Naive thymus-derived CD4-positive, alpha-beta T cell (primary cell): ENCODE measurements at regions not wholly inside any gene's neighbourhood (a gene's known extent, or its start where the extent isn't known, plus 50 kb on each side); places are given as distances from the start of the nearest gene placed in this dataset.

Experiments
- ATAC-seq: fragments of 150-1000 bp; cut with Tn5 transposase; 2 replicates; pipeline ENCODE4 v1.10.0; 2021; ENCODE audit warnings: mild to moderate bottlenecking, moderate library complexity
- CTCF ChIA-PET: fragments of 350-600 bp; sonication (Branson Sonifier 250); formaldehyde crosslinking; loops from one replicate; lab custom pipeline; 2021; ENCODE audit warnings: antibody characterized with exemption; lab: Charles Lee
- POLR2A ChIA-PET: fragments of 350-600 bp; sonication (Branson Sonifier 250); formaldehyde crosslinking; loops from one replicate; lab custom pipeline; 2021; ENCODE audit warnings: antibody characterized with exemption, inconsistent platforms; lab: Charles Lee
- DNase-seq, 9 donors: peaks; one replicate each; pipeline versions ENCODE4 v3.0.0 to v3.0.0-alpha.2; 2020 to 2022; ENCODE audit warnings: mixed read lengths in 1 of 9
- H3K27ac ChIP-seq: one replicate; pipeline ENCODE4 v1.7.0; 2013; ENCODE audit warnings: mild to moderate bottlenecking, low read depth, low read length, moderate library complexity
- H3K27me3 ChIP-seq, 2 donors: one replicate each; pipeline ENCODE4 v1.7.0; 2013; ENCODE audit warnings: low read length in 2 of 2, mild to moderate bottlenecking in 2 of 2, moderate library complexity in 2 of 2; ENCODE audit not compliant: control insufficient read depth in 2 of 2, insufficient read depth in 2 of 2
- H3K36me3 ChIP-seq, 3 experiments: 1 replicate in 2 of 3; 2 replicates in 1 of 3; pipeline ENCODE4 v1.7.0; 2013; ENCODE audit warnings: low read length in 3 of 3, mild to moderate bottlenecking in 3 of 3, moderate library complexity in 1 of 3; ENCODE audit not compliant: insufficient read depth in 3 of 3, control insufficient read depth in 2 of 3
- H3K4me1 ChIP-seq, 2 donors: one replicate each; pipeline ENCODE4 v1.7.0; 2013; ENCODE audit warnings: low read length in 2 of 2, mild to moderate bottlenecking in 2 of 2, moderate library complexity in 1 of 2; ENCODE audit not compliant: control insufficient read depth in 2 of 2, insufficient read depth in 2 of 2
- H3K4me3 ChIP-seq: 2 replicates; pipeline ENCODE4 v1.7.0; 2013; ENCODE audit warnings: mild to moderate bottlenecking, low read length
- H3K9me3 ChIP-seq, 3 experiments: 1 replicate in 2 of 3; 2 replicates in 1 of 3; pipeline ENCODE4 v1.7.0; 2013; ENCODE audit warnings: low read length in 3 of 3; ENCODE audit not compliant: control insufficient read depth in 2 of 3
- H3K27ac Mint-ChIP-seq, 9 donors: one replicate each; pipeline ENCODE4 v1.8.0; 2020 to 2022; ENCODE audit warnings: mixed read lengths in 9 of 9, mild to moderate bottlenecking in 8 of 9, moderate library complexity in 5 of 9, inconsistent platforms in 2 of 9
- H3K27me3 Mint-ChIP-seq, 5 donors: one replicate each; pipeline ENCODE4 v1.8.0; 2021 to 2022; ENCODE audit warnings: mixed read lengths in 5 of 5, mild to moderate bottlenecking in 1 of 5
- H3K36me3 Mint-ChIP-seq, 5 donors: one replicate each; pipeline ENCODE4 v1.8.0; 2020 to 2022; ENCODE audit warnings: mixed read lengths in 5 of 5, mild to moderate bottlenecking in 3 of 5, inconsistent platforms in 1 of 5
- H3K4me1 Mint-ChIP-seq, 7 donors: one replicate each; pipeline ENCODE4 v1.8.0; 2020 to 2022; ENCODE audit warnings: mixed read lengths in 7 of 7, mild to moderate bottlenecking in 3 of 7, inconsistent platforms in 1 of 7
- H3K4me3 Mint-ChIP-seq, 10 donors: one replicate each; pipeline ENCODE4 v1.8.0; 2020 to 2022; ENCODE audit warnings: mild to moderate bottlenecking in 10 of 10, mixed read lengths in 10 of 10, moderate library complexity in 6 of 10, inconsistent platforms in 2 of 10
- H3K9me3 Mint-ChIP-seq, 11 donors: one replicate each; pipeline ENCODE4 v1.8.0; 2020 to 2022; ENCODE audit warnings: mixed read lengths in 11 of 11, mild to moderate bottlenecking in 4 of 11, inconsistent platforms in 1 of 11, moderate library complexity in 1 of 11
- intact Hi-C, 2 donors: fragments of 100-400 bp; cut with micrococcal nuclease; formaldehyde crosslinking; loops; one replicate each; pipeline ENCODE4 v1.15.1; 2023

GRCh38 chr4:175559126-175559525 lies 252.9 kb downstream of the GPM6A start:
- no peak overlapping the region for H3K27ac ChIP-seq
- intact Hi-C loops = no loop called here
- Mint-ChIP-seq H3K9me3 (peaks cover 0 to 8% (median 2%) of the 10 kb centered on the region in 11 donors), H3K27ac (no peak overlapping the region), H3K27me3 (no peaks in the 10 kb centered on the region), H3K4me1 (no peaks in the 10 kb centered on the region), H3K4me3 (no peak overlapping the region), H3K36me3 (no peaks in the 10 kb centered on the region)
- ChIA-PET CTCF (no interaction called here), POLR2A (no interaction called here)
- no peaks in the 10 kb centered on the region for H3K9me3 ChIP-seq
- ATAC-seq = no peak
- H3K4me3 ChIP-seq = no peak overlapping the region
- DNase-seq = no peak
- H3K4me1 ChIP-seq = no peaks in the 10 kb centered on the region
- H3K27me3 ChIP-seq = no peaks in the 10 kb centered on the region
- no peaks in the 10 kb centered on the region for H3K36me3 ChIP-seq

- Histone ChIP-seq H3K27me3 (no peaks in the 10 kb centered on the region), H3K27ac (no peak overlapping the region), H3K9me3 (no peaks in the 10 kb centered on the region), H3K4me3 (no peak overlapping the region), H3K36me3 (no peaks in the 10 kb centered on the region), H3K4me1 (no peaks in the 10 kb centered on the region)
- no peak overlapping the region for H3K27ac Mint-ChIP-seq
- no peaks in the 10 kb centered on the region for H3K27me3 Mint-ChIP-seq
- CTCF ChIA-PET = no interaction called here
- intact Hi-C loops = no loop called here
- no peak overlapping the region for H3K4me3 Mint-ChIP-seq
- no peaks in the 10 kb centered on the region for H3K4me1 Mint-ChIP-seq
- peaks cover 0 to 8% (median 2%) of the 10 kb centered on the region in 11 donors for H3K9me3 Mint-ChIP-seq
- ATAC-seq (no peak), DNase-seq (no peak)
- H3K36me3 Mint-ChIP-seq = no peaks in the 10 kb centered on the region
- POLR2A ChIA-PET = no interaction called here
Observed at GRCh38 chr4:175559526-175559925, 252.5 kb downstream of the GPM6A start.

- no peaks in the 10 kb centered on the region for H3K4me1 Mint-ChIP-seq
- no peaks in the 10 kb centered on the region for H3K36me3 Mint-ChIP-seq
- Histone ChIP-seq H3K9me3 (no peaks in the 10 kb centered on the region), H3K27ac (no peak overlapping the region), H3K4me1 (no peaks in the 10 kb centered on the region), H3K4me3 (no peak overlapping the region), H3K27me3 (no peaks in the 10 kb centered on the region), H3K36me3 (no peaks in the 10 kb centered on the region)
- ATAC-seq = no peak
- no peaks in the 10 kb centered on the region for H3K27me3 Mint-ChIP-seq
- ChIA-PET POLR2A (no interaction called here), CTCF (no interaction called here)
- H3K9me3 Mint-ChIP-seq = peaks cover 0 to 8% (median 2%) of the 10 kb centered on the region in 11 donors
- no peak for DNase-seq
- intact Hi-C loops = no loop called here
- no peak overlapping the region for H3K4me3 Mint-ChIP-seq
- H3K27ac Mint-ChIP-seq = no peak overlapping the region
Observed at GRCh38 chr4:175560604-175561003, 251.5 kb downstream of the GPM6A start.

GRCh38 chr4:175561696-175562095 lies 250.4 kb downstream of the GPM6A start:
- Histone ChIP-seq H3K9me3 (no peaks in the 10 kb centered on the region), H3K27ac (no peak overlapping the region), H3K36me3 (no peaks in the 10 kb centered on the region), H3K4me3 (no peak overlapping the region), H3K4me1 (no peaks in the 10 kb centered on the region), H3K27me3 (no peaks in the 10 kb centered on the region)
- CTCF ChIA-PET = no interaction called here
- H3K4me3 Mint-ChIP-seq = no peak overlapping the region
- DNase-seq = no peak
- POLR2A ChIA-PET = no interaction called here
- peaks cover 0 to 4% (median 1%) of the 10 kb centered on the region in 11 donors for H3K9me3 Mint-ChIP-seq
- H3K27ac Mint-ChIP-seq = no peak overlapping the region
- H3K36me3 Mint-ChIP-seq = no peaks in the 10 kb centered on the region
- H3K27me3 Mint-ChIP-seq = no peaks in the 10 kb centered on the region
- H3K4me1 Mint-ChIP-seq = no peaks in the 10 kb centered on the region
- ATAC-seq = no peak
- intact Hi-C loops = no loop called here

GRCh38 chr4:175562111-175562510 lies 250.0 kb downstream of the GPM6A start:
- Mint-ChIP-seq H3K27ac (no peak overlapping the region), H3K9me3 (peaks cover 0 to 4% (median 2%) of the 10 kb centered on the region in 11 donors), H3K4me3 (no peak overlapping the region), H3K36me3 (no peaks in the 10 kb centered on the region), H3K4me1 (no peaks in the 10 kb centered on the region), H3K27me3 (no peaks in the 10 kb centered on the region)
- ATAC-seq (no peak), DNase-seq (no peak)
- intact Hi-C loops = no loop called here
- ChIA-PET CTCF (no interaction called here), POLR2A (no interaction called here)
- Histone ChIP-seq H3K27me3 (no peaks in the 10 kb centered on the region), H3K9me3 (no peaks in the 10 kb centered on the region), H3K4me1 (no peaks in the 10 kb centered on the region), H3K4me3 (no peak overlapping the region), H3K36me3 (no peaks in the 10 kb centered on the region), H3K27ac (no peak overlapping the region)

GRCh38 chr4:175562542-175562941 lies 249.5 kb downstream of the GPM6A start:
- Mint-ChIP-seq H3K27ac (no peak overlapping the region), H3K4me1 (no peaks in the 10 kb centered on the region), H3K36me3 (no peaks in the 10 kb centered on the region)

More at GRCh38 chr4:175562542-175562941, 249.5 kb downstream of the GPM6A start:
- Histone ChIP-seq H3K27ac (no peak overlapping the region), H3K36me3 (no peaks in the 10 kb centered on the region), H3K4me3 (no peak overlapping the region), H3K27me3 (no peaks in the 10 kb centered on the region), H3K9me3 (no peaks in the 10 kb centered on the region), H3K4me1 (no peaks in the 10 kb centered on the region)
- Mint-ChIP-seq H3K4me3 (no peak overlapping the region), H3K27me3 (no peaks in the 10 kb centered on the region), H3K9me3 (peaks cover 0 to 4% (median 2%) of the 10 kb centered on the region in 11 donors)
- intact Hi-C loops = no loop called here
- DNase-seq (no peak), ATAC-seq (no peak)
- ChIA-PET CTCF (no interaction called here), POLR2A (no interaction called here)
